ENCODE measurements at regions not wholly inside any gene's neighbourhood (a gene's known extent, or its start where the extent isn't known, plus 50 kb on each side); places are given as distances from the start of the nearest gene placed in this dataset.
"Not testable (repeated sequence)": the region's sequence is repeated elsewhere in the genome, so short reads cannot be mapped to it uniquely, and the experiment has no call there.

DNA sequence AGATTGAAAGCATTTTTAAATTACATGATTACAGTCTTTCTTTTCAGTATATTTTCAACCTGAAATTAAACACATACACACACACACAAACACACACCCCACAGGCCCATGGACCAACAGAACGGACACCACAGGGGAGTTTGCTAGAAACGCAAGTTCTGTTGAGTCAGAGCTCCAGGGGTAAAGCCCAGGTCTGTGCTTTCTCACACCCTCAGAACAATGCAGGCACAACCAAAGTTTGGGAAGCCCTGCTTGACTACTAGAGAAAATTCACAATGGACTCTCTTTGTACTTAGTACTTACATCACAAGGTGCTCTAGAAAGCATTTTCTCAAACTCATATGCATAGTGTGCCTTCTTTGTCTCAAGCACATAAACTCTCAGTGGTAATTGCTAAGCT, 704.0 kb upstream of the IGFBP3 start:
- no peak for DNase-seq (ENCODE audit: low spot score)

DNA sequence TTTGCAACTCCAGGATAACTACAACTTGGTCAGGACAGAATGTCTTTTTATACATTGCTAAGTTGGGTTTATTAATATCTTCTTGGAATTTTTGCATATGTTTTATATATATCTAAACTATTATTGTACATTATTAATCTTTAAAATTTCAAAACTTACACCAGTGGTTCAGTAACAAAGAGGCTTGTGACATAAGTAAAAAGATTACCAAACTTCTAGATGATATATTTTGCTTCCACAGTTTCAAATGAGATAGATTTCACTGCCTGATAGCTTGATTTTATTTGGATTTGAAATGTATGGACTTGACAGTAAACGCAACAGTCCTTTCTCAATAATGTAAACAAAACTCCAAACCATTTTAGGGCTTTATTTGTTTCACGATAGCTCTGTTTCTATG, 701.2 kb upstream of the IGFBP3 start:
- no peak for DNase-seq (ENCODE audit: low spot score)

DNA sequence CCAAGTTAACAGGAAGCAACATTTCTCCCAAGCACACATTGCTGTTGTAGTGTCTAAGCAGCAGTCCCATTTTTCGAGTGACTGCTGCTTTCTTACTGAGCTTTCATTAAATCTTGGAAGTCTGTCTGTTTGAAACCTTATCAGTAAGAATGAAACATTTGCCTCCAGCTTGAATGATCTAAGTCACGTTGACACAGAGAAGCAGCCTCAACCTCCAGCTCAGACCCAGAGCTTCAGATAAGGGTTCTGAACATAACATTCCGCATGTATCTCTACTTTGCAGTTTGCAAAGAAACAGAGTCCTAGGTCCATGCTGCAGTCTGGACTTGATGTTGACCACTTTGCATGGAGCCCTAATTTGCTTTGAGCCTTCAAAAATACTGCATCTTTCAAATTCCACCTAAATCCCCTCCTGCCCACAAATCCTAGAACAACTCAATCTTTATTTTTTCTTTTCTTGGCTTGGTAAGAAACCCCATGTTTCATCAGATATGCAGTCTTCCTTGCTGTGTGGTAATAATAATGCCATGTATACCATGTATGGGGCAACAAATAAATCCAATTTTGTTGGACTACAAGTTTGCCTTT, 698.7 kb upstream of the IGFBP3 start:
- DNase-seq (ENCODE audit: low spot score), result no peak

DNA sequence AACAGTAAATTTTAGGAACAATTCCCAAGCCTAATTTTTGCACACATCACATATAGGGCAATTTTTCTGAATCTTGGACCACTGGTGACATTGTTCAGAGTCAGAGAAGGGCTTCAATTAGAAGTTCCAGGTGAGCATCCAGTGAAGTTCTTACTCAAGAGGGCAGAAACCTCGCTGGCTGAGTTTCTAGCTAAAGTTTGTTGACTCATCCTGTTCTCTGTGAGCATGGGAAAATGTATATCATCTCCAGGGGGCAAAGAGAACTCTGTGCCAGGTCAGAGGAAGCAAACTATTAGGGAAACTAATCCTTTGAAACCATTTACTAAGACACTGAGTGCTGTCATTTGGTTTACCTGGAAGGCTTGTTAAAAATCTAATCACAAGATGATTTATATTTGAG, 695.6 kb upstream of the IGFBP3 start:
- no peak for DNase-seq (ENCODE audit: low spot score)

DNA sequence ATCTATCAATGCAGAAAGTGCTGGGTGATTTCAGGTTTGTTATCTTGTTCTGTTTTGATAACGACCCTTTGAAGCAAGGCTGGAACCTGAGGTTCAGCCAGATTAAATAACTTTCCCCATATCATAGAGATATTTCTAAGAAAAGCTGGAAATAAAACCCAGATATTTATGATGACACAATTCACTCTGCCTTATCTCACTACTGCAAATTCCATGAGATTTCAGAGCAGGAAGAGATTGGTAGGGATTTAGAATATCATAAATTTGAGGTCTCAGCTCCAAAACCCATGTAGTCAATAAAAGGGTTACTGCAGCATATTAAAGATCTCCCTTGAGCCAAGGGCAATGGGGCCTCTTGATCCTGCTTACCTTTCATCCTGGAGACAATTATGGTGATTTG, 692.5 kb upstream of the IGFBP3 start:
- DNase-seq (ENCODE audit: low spot score), result no peak

DNA sequence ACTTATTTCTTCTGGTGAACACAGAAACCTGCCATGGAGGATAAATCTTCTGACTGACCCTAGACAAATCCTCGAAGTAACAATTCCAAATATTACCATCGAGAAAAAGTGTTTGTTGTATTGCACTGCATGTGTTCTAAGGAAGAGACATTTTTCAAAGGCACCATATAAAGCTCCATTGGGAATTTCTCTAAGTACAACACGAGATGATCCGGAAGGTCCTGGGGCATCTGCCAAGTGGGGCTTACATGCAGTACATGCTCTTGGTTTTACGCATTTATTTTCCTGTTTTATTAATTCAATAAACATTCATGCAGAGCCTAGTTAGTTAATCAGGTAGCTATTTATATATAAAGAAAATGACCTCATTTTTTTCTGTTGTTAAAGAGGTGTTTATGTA, 692.0 kb upstream of the IGFBP3 start:
- DNase-seq (ENCODE audit: low spot score), result no peak

DNA sequence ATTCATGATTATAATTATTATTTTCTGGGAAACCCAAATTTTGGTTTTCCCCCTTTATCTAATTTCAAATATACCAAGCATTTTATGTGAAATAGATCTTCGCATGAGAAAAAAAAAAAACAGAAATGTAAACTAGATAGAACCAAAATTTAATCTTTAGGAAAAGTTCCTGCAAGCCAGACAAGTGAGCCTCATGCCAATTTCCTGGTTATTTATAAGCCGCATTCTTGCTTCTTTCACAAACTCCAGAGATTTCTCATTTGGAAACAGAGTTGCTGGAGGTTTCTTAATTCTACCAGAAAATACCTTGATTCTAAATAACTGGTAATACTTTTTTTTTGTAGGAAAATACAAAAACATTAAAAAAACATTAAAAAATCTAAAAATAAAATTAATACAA, 690.4 kb upstream of the IGFBP3 start:
- no peak for DNase-seq (ENCODE audit: low spot score)

DNA sequence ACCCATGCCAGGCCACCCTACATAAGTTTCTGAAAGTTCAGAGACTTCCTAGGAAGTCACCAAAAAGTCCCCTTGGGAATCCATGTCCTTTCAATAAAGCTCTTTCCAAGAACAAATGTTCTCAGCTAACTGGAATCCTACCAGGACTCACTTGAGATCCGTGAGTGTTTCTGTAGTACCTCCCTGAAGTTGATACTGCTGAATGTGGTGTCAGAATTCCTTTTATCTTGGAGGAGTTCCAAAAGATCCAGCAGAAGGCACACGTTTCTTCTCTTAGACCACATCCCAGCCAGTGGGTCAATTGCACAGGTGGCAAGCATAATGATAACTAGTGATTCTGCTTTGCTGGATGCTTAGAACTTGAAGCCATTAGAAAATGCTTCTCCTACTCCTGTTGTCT, 689.7 kb upstream of the IGFBP3 start:
- DNase-seq (ENCODE audit: low spot score), result no peak

DNA sequence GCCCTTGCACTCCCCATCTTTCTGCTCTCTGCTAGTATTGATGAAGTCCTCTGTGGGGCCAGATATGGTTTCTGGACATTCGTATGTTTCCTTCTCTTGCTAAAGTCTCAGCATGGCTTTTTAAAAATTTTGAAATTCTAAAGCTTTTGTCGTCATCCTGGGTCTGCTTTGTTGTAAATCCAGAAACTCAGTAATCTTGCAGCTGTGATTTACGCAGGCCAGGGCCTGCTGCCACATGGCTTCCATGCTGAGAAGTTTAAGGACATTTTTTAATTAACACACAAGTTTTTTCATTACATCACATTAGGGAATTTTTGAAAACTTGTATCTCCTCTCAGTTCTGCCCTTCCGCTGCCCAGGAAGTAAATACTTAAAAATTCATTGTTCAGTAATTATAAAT, 686.1 kb upstream of the IGFBP3 start:
- DNase-seq (ENCODE audit: low spot score), result no peak

DNA sequence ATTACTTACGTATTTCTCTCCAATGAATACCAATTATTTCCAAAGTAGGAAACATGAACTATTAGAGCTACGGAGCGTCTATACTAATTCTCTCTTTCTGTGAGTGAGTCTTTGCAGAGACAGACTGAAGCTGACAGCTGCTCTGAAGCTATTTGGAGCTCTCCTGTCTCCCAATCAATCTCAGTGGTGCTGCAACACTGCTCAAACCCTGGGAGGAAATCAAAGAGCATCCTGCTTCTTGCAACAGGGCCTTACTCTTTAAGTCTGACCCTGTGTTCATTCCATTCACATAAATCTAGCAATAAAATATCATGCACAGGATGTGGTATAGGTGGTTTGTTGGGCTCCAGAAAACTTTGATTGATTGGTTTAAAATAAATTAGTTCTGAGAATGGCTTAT, 685.7 kb upstream of the IGFBP3 start:
- no peak for DNase-seq (ENCODE audit: low spot score)

DNA sequence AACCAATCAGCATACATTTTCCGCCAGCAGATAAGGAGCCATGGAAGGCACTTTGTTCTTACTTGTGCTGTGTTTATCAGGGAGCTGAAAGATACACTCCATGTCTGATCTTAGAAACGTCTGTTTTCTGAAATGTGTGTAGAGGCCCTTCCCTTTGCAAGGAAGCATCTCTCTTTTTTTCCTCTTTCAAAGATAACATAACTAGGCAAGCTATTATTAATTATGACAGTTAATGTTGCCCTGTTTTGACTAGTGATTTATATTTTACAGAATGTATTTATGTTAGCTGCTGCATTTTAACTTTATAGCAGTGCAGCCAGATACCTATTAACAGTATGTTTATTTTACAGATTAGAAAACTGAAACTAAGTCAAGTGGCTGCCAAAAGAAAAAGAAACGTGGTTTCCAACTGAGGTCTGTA, 683.2 kb upstream of the IGFBP3 start:
- no peak for DNase-seq (ENCODE audit: low spot score)

DNA sequence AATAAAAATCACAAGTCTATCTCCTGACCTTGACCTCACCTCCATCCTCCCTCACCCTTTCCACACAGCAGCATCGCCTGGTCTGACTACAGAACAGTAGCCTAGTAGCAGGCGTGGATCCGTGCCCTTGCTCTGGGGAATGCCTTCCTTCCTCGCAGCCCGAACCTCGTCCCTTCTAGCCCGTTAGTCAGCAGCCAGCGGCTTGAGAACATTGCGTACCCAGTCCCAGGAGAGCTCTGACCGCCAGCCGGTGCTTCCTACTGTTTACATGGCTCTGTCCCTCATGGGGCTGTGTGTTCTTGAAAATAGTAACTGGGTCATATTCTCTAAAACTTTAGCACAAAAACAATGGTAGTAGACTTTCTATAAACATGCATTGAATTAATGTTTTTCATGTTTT, 682.7 kb upstream of the IGFBP3 start:
- DNase-seq (ENCODE audit: low spot score), result peak; percentile 10

DNA sequence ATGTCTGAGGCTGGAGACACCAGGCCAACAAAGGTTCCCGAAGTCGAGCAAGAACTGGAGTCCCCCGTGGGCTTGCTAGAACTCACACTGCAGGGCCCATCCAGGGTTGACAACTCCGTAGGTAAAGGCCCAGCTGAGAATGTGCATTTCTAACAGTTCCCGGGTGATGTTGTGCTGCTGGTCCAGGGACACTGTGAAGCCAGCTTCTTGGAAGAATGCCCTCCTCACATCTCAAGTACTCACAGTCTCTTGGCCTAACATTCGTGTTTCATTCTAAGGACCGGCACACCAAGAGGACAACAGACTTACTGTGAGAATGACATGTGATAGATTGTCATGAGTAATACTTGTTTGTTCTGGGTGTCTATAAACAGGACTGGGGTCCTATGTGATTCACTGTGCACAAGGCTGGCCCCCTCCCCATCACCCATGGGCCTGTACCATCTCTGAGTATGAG, 682.3 kb upstream of the IGFBP3 start:
- no peak for DNase-seq (ENCODE audit: low spot score)

DNA sequence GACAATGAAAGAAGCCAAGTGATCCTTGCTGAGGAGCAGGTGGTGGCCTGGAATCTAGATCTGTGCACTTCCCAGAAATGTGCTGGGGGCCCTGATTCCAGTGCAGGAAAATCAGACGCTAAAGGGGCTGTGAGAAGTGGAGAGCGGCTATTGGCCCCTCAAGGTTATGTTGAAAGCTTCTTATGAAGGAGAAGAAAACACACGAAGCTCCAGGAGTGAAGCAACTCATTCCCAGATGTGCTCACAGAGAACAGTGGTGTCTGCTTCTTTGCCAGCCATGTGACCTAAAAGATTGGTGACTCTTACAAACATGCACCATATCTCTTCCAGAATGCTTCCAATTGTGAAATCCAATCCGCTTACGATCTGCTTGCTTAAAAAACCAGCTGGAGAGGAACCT, 679.3 kb upstream of the IGFBP3 start:
- no peak for DNase-seq (ENCODE audit: low spot score)

DNA sequence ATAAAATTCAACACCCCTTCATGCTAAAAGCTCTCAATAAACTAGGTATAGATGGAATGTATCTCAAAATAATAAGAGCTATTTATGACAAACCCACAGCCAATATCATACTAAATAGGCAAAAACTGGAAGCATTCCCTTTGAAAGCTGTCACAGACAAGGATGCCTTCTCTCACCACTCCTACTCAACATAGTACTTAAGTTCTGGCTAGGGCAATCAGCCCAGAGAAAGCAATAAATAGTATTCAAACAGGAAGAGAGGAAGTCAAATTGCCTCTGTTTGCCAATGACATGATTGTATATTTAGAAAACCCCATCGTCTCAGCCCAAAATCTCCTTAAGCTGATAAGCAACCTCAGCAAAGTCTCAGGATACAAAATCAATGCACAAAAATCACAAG, 673.8 kb upstream of the IGFBP3 start:
- DNase-seq (ENCODE audit: low spot score), result not testable (repeated sequence)

DNA sequence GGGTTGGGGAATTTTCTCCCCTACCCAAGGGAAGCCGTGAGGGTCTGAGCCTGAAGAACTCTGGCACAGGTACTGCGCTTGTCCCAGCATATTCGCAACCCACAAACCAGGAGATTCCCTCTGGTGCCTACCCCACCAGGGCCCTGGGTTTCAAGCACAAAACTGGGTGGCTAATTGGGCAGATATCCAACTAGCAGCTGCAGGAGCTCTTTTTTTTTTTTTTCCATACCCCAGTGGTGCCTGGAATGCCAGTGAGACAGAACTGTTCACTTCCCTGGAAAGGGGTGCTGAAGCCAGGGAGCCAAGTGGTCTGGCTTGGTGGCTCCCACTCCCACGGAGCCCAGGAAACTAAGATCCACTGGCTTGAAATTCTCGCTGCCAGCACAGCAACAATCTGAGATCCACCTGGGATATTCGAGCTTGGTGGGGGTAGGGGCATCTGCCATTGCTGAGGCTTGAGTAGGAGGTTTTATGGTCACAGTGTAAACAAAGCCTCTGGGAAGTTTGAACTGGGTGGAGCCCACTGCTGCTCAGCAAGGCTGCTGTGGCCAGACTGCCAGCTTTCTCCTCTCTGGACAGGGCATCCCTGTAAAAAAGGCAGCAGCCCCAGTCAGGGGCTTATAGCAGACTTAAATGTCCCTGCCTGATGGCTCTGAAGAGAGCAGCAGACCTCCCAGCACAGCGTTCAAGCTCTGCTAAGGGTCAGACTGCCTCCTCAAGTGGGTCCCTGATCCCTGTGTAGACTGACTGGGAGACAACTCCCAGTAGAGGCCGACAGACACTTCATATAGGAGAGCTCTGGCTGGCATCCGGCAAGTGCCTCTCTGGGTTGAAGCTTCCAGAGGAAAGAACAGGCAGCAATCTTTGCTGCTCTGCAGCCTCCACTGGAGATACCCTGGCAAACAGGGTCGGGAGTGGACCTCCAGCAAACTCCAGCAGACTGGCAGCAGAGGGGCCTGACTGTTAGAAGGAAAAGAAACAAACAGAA, 670.1 kb upstream of the IGFBP3 start:
- not testable (repeated sequence) for DNase-seq (ENCODE audit: low spot score)

DNA sequence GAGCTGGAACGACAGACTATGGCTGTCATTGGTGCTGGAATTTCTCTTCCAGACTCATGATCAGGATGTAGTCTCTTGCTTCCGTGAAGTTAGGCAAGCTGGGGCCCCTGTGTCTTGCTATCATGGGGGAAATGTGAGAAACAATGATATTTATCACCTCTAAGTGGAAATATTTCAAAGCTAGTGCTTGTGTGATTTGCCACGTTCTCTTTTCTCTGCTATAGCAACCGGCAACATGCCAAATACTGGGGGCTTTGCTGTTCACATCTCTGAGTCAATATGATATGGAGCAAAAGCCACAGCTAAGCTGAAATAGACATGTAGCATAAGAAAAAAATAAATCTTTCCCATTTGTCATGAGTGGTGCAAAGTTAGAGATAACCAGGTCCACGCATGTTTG, 668.2 kb upstream of the IGFBP3 start:
- no peak for DNase-seq (ENCODE audit: low spot score)

DNA sequence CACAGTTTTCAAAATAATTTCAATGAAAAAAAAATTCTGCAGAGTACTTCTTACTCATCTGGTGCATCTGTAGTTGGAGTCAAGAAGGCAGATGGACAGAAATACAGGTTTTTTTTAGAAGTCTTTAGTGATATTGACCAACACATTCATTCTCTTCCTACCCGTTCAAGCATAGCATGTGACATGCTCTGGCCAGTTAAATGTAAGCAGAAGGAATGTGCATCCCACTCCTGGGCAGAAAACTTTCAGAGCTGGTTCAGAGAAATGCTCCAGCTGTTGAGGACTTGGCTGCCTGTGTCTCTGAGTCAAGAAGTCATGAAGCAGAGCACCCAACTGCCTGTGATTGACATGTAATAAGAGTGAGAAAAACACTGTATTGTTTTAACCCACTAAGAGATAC, 665.3 kb upstream of the IGFBP3 start:
- DNase-seq (ENCODE audit: low spot score), result no peak

DNA sequence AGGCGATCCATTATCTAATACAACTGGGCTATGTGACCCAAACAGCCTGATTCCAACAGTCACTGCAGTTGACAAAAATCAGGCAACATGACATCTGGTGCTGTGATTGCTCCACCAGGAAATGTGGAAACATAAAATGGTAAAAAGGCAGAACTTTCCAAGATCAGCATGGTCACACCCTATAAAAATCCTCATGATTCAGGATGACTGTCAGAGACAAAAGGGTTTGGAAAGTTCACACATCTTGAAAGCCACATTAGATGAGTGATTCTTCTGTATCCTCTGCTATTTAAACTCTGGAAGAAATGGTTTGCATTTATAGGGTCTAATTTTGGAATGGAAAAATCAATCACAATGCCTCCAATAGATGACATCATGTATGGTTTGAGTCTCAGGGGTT, 662.6 kb upstream of the IGFBP3 start:
- no peak for DNase-seq (ENCODE audit: low spot score)

DNA sequence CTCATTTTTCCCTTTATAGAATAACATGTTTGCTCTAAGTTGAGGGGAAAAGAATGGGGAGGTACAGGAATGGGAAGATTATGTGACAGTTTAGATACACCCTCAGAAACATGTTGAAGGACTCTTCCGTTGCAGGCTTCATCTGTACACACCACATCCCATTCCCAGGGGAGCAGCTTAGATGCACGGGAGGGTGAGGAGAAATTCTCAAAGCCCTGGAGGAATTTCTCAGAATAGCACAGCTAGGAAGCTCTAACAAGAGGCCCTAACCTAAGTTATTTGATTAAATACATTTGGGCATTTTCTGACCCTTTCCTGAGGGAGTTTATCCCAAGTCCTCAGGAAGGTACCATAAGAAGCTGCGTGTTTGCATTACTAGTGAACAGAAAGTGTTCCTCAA, 660.2 kb upstream of the IGFBP3 start:
- no peak for DNase-seq (ENCODE audit: low spot score)

DNA sequence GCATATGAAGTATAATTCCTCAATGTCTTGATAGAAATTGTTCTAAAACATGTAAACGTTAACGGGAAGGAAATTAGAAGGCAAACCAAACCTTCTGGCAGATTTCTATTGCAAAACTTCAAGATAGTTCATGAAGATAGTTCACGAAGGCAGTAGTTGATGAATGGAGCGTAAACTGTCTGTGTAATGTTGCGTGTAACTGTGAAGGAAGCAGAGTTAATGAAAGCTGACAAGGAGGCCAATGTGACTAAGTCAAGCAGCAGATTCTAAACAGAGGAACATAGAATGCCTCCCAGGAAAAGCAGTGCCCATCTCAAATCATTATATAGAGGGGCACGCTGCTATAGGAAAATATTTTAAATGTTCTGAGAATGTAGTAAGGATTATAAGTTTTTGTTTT, 659.7 kb upstream of the IGFBP3 start:
- no peak for DNase-seq (ENCODE audit: low spot score)

DNA sequence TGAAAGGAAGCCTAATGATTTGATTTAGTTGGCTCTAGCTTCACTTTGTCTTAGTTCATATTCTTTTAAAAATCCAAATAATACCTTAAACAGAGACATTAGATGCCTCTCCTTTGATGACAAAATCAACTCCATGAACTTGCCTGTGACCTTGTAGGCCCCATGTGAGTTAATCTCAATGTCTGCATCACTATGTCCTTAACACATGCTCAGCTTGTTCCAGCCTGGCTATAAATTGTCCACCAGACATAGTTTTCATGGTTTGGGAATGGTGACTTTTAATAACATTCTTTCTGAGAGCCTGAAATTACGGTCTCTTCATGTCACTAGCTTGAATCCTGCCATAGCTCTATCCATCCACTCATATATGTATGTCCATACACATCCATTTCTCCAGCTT, 656.3 kb upstream of the IGFBP3 start:
- DNase-seq (ENCODE audit: low spot score), result no peak

DNA sequence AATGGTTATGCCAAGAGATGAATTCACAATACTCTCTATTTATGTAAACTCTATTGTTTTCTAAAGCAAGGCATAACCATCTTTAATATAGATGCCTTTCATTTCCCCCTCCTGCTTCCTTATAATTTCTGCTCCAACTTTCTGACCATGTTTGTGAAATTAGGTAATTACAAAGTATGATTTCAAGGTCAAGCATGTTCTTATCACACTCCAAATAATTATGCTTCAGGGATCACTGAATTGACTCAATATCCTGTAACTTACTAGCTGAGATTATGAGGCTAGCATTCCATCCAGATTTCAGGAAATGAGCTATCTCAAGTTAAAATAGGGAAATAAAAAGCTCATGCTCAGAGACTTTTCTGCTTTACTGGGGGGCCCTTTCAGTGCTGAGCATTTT, 655.9 kb upstream of the IGFBP3 start:
- DNase-seq (ENCODE audit: low spot score), result peak; percentile 63

DNA sequence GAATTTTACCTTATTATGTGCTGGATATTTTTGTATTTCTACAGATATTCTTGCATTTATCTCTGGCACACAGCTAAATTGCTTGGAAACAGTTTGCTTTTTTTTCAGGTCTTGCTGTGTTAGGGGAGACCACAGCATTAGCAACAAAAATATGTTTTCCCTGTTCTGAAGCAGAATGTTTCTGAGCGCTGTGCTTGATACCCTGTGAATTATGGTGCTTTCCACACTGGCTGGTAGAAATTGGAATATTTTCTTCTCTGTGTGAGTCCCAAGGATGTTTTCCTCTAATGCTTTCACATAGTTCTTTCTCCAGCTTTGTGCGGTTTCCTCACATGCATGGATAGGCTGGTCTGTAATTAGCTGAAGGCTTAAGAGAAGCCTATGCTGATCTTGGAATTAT, 651.6 kb upstream of the IGFBP3 start:
- no peak for DNase-seq (ENCODE audit: low spot score)
